Stimulated activated CD8-positive, alpha-beta memory T cell treated with anti-CD3 and anti-CD28 coated beads, Interleukin-7, amount 100 ng/mL, for 48 hours (primary cell): ENCODE measurements at regions not wholly inside any gene's neighbourhood (a gene's known extent, or its start where the extent isn't known, plus 50 kb on each side); places are given as distances from the start of the nearest gene placed in this dataset.

Experiments
- DNase-seq, 2 donors: peaks; one replicate each; pipeline ENCODE4 v3.0.0-alpha.2; 2020; ENCODE audit warnings: low read depth in 1 of 2; ENCODE audit errors: extremely low read depth in 1 of 2

GRCh38 chr22:49147617-49148175 lies 680.0 kb downstream of the BRD1 start:
- DNase-seq: no peak

GRCh38 chr22:49147171-49147570 lies 680.5 kb downstream of the BRD1 start:
- no peak for DNase-seq

GRCh38 chr22:49146511-49146910 lies 681.2 kb downstream of the BRD1 start:
- DNase-seq: no peak

GRCh38 chr22:49143812-49144211 lies 683.9 kb downstream of the BRD1 start:
- no peak for DNase-seq

- no peak for DNase-seq
Observed at GRCh38 chr22:49142891-49143290, 684.8 kb downstream of the BRD1 start.

GRCh38 chr22:49142296-49142695 lies 685.4 kb downstream of the BRD1 start:
- no peak for DNase-seq

GRCh38 chr22:49141761-49142160 lies 685.9 kb downstream of the BRD1 start:
- DNase-seq: no peak

GRCh38 chr22:49140911-49141665 lies 686.6 kb downstream of the BRD1 start:
- DNase-seq: no peak

- no peak for DNase-seq
Observed at GRCh38 chr22:49139492-49140151, 688.1 kb downstream of the BRD1 start.

- DNase-seq: no peak
Observed at GRCh38 chr22:49138250-49138790, 689.4 kb downstream of the BRD1 start.

GRCh38 chr22:49137206-49137840 lies 690.4 kb downstream of the BRD1 start:
- no peak for DNase-seq

GRCh38 chr22:49136816-49137180 lies 690.9 kb downstream of the BRD1 start:
- DNase-seq: no peak

GRCh38 chr22:49136041-49136815 lies 691.4 kb downstream of the BRD1 start:
- DNase-seq: no peak

GRCh38 chr22:49134076-49134475 lies 693.6 kb downstream of the BRD1 start:
- no peak for DNase-seq

- DNase-seq: no peak
Observed at GRCh38 chr22:49133541-49133940, 694.1 kb downstream of the BRD1 start.

- DNase-seq: no peak
Observed at GRCh38 chr22:49132009-49132408, 695.7 kb downstream of the BRD1 start.

GRCh38 chr22:49129736-49130135 lies 697.9 kb downstream of the BRD1 start:
- no peak for DNase-seq

- DNase-seq: no peak
Observed at GRCh38 chr22:49128874-49129273, 698.8 kb downstream of the BRD1 start.

GRCh38 chr22:49124608-49125007 lies 703.1 kb downstream of the BRD1 start:
- DNase-seq: no peak

GRCh38 chr22:49123621-49124192 lies 704.0 kb downstream of the BRD1 start:
- no peak for DNase-seq
